ENCODE measurements at regions not wholly inside any gene's neighbourhood (a gene's known extent, or its start where the extent isn't known, plus 50 kb on each side); places are given as distances from the start of the nearest gene placed in this dataset.

GRCh38 chr17:77391668-77392375, 251.1 kb downstream of the SEC14L1 start (continued):
- no peak for TF ChIP-seq CERS6 (CRISPR knock-in tag; IDR thresholded peaks at IDR 0.05)
- no peak for TF ChIP-seq IRF1 (CRISPR knock-in tag; IDR thresholded peaks at IDR 0.05; ENCODE audit: low read depth)
- no peak for TF ChIP-seq ATF7 (IDR thresholded peaks at IDR 0.05)
- TF ChIP-seq ATF7 (CRISPR knock-in tag; IDR thresholded peaks at IDR 0.05), result 0 out of 2 replicates have a peak, but pooled peaks have one; percentile 58
- TF ChIP-seq MIER3 (CRISPR knock-in tag; IDR thresholded peaks at IDR 0.05; ENCODE audit: borderline replicate concordance), result no peak
- no peak for TF ChIP-seq TAF1 (CRISPR knock-in tag; IDR thresholded peaks at IDR 0.05)
- no peak; the same call in 1 of the 2 replicates for TF ChIP-seq ZNF619 (CRISPR knock-in tag; IDR thresholded peaks at IDR 0.05)
- no peak for TF ChIP-seq ZNF224 (CRISPR knock-in tag; IDR thresholded peaks at IDR 0.05)
- no peak for TF ChIP-seq THAP11 (CRISPR knock-in tag; IDR thresholded peaks at IDR 0.05)
- no peak for TF ChIP-seq ZNF12 (CRISPR knock-in tag; IDR thresholded peaks at IDR 0.05)
- TF ChIP-seq MBNL3 (CRISPR knock-in tag; conservative IDR thresholded peaks at IDR 0.05), result no peak
- 0 out of 2 replicates have a peak, but pooled peaks have one; percentile 50 for TF ChIP-seq ZNF878 (CRISPR knock-in tag; IDR thresholded peaks at IDR 0.05)
- no peak for TF ChIP-seq ZNF687 (CRISPR knock-in tag; IDR thresholded peaks at IDR 0.05)
- TF ChIP-seq GTF2F1 (IDR thresholded peaks at IDR 0.05; ENCODE audit: low read length), result no peak
- TF ChIP-seq ZNF280D (CRISPR knock-in tag; IDR thresholded peaks at IDR 0.05), result no peak
- no peak; the same call in 1 of the 2 replicates for TF ChIP-seq SSRP1 (CRISPR knock-in tag; IDR thresholded peaks at IDR 0.05)
- TF ChIP-seq ZNF572 (CRISPR knock-in tag; IDR thresholded peaks at IDR 0.05), result 0 out of 2 replicates have a peak, but pooled peaks have one; percentile 90
- 0 out of 2 replicates have a peak, but pooled peaks have one; percentile 18 for TF ChIP-seq ZBTB46 (CRISPR knock-in tag; IDR thresholded peaks at IDR 0.05; ENCODE audit: borderline replicate concordance)
- no peak for TF ChIP-seq KDM1A (CRISPR knock-in tag; IDR thresholded peaks at IDR 0.05)

All from HepG2 (cell line).